NCI-H226 (cell line): ENCODE measurements at regions not wholly inside any gene's neighbourhood (a gene's known extent, or its start where the extent isn't known, plus 50 kb on each side); places are given as distances from the start of the nearest gene placed in this dataset.
A peak's percentile ranks its signal among the peaks of the same experiment; 100 is the strongest.
"Not testable (repeated sequence)": the region's sequence is repeated elsewhere in the genome, so short reads cannot be mapped to it uniquely, and the experiment has no call there.

Experiments used
- DNase-seq: peaks from one replicate; pipeline ENCODE4 v3.0.0-alpha.2; 2015

GRCh38 chr15:75100679-75101078 is 77.3 kb downstream of the PPCDC start:
- DNase-seq = no peak

- DNase-seq = peak; percentile 98
Observed at GRCh38 chr15:75104804-75105557, 81.6 kb downstream of the PPCDC start.

- DNase-seq = no peak
Observed at GRCh38 chr15:75107516-75107907, 84.1 kb downstream of the PPCDC start.

GRCh38 chr15:75107908-75108838 is 84.8 kb downstream of the PPCDC start:
- DNase-seq = peak; percentile 70

GRCh38 chr15:75109021-75109735 is 85.8 kb downstream of the PPCDC start:
- DNase-seq = no peak

GRCh38 chr15:75109736-75110130 is 86.3 kb downstream of the PPCDC start:
- no peak for DNase-seq

GRCh38 chr15:75112278-75112847 is 89.0 kb downstream of the PPCDC start:
- DNase-seq = peak; percentile 64

- no peak for DNase-seq
Observed at GRCh38 chr15:75112848-75113492, 88.7 kb upstream of the C15orf39 start.

GRCh38 chr15:75114327-75114726 is 87.4 kb upstream of the C15orf39 start:
- no peak for DNase-seq

GRCh38 chr15:75114796-75115195 is 86.9 kb upstream of the C15orf39 start:
- DNase-seq = no peak

GRCh38 chr15:75115411-75115913 is 86.2 kb upstream of the C15orf39 start:
- DNase-seq = not testable (repeated sequence)

- DNase-seq = not testable (repeated sequence)
Observed at GRCh38 chr15:75116143-75116542, 85.5 kb upstream of the C15orf39 start.

GRCh38 chr15:75117993-75118392 is 83.7 kb upstream of the C15orf39 start:
- no peak for DNase-seq

GRCh38 chr15:75119312-75119711 is 82.4 kb upstream of the C15orf39 start:
- DNase-seq = peak; percentile 51

GRCh38 chr15:75121491-75121890 is 80.2 kb upstream of the C15orf39 start:
- DNase-seq = no peak

GRCh38 chr15:75123395-75123794 is 78.3 kb upstream of the C15orf39 start:
- DNase-seq = no peak

- DNase-seq = not testable (repeated sequence)
Observed at GRCh38 chr15:75124278-75124677, 77.4 kb upstream of the C15orf39 start.

GRCh38 chr15:75125935-75126334 is 75.7 kb upstream of the C15orf39 start:
- DNase-seq = no peak

- no peak for DNase-seq
Observed at GRCh38 chr15:75126864-75127580, 74.7 kb upstream of the C15orf39 start.

- no peak for DNase-seq
Observed at GRCh38 chr15:75129788-75130187, 71.9 kb upstream of the C15orf39 start.

GRCh38 chr15:75131269-75131643 is 70.4 kb upstream of the C15orf39 start:
- no peak for DNase-seq

- no peak for DNase-seq
Observed at GRCh38 chr15:75134748-75135147, 66.9 kb upstream of the C15orf39 start.
